Tibial nerve (tissue), 3 donors: ENCODE measurements at regions not wholly inside any gene's neighbourhood (a gene's known extent, or its start where the extent isn't known, plus 50 kb on each side); places are given as distances from the start of the nearest gene placed in this dataset.

ENCODE experiments used
- EP300 ChIP-seq, 2 donors: sonication (generic); formaldehyde crosslinking; IDR thresholded peaks; one replicate each; pipeline ENCODE4 v1.6.1; 2017; ENCODE audit warnings: antibody characterized with exemption in 2 of 2, mild to moderate bottlenecking in 1 of 2
- POLR2A ChIP-seq, 2 donors: fragments of 450-650 bp; IDR thresholded peaks; one replicate each; pipeline ENCODE4 v1.6.1; 2017; ENCODE audit warnings: antibody characterized with exemption in 2 of 2, mild to moderate bottlenecking in 2 of 2, moderate library complexity in 2 of 2

GRCh38 chr5:173763410-173763809 lies 124.7 kb upstream of the CPEB4 start:
- TF ChIP-seq POLR2A (IDR thresholded peaks at IDR 0.05) (no peak), EP300 (IDR thresholded peaks at IDR 0.05) (no peak)
